BJ (cell line): ENCODE measurements at regions not wholly inside any gene's neighbourhood (a gene's known extent, or its start where the extent isn't known, plus 50 kb on each side); places are given as distances from the start of the nearest gene placed in this dataset.

ENCODE experiments used
- CTCF ChIA-PET: fragments of 350-600 bp; formaldehyde crosslinking; extraction: SDS; loops from one replicate; lab custom pipeline; 2021; ENCODE audit warnings: antibody characterized with exemption, inconsistent platforms; lab: Yijun Ruan, JAX
- POLR2A ChIA-PET: fragments of 300-600 bp; sonication (Branson Sonifier 250); formaldehyde crosslinking; extraction: SDS; loops from one replicate; lab custom pipeline; 2021; ENCODE audit warnings: antibody characterized with exemption; lab: Charles Lee
- DNase-seq: peaks from one replicate; pipeline ENCODE4 v3.0.0-alpha.2; 2011; ENCODE audit warnings: low read depth
- H3K27me3 ChIP-seq: 2 replicates; pipeline ENCODE4 v1.6.0; 2011; ENCODE audit warnings: low read length; ENCODE audit not compliant: control insufficient read depth, insufficient read depth
- H3K36me3 ChIP-seq: 2 replicates; pipeline ENCODE4 v1.5.1; 2011; ENCODE audit warnings: low read length; ENCODE audit not compliant: control insufficient read depth, insufficient read depth
- H3K4me3 ChIP-seq: 2 replicates; pipeline ENCODE4 v1.5.1; 2011; ENCODE audit warnings: low read depth, mild to moderate bottlenecking, control low read depth, low read length
- TF ChIP-seq, protein P1 (sequence below): IDR thresholded peaks from 2 replicates; pipeline ENCODE4 v1.5.1; 2011; ENCODE audit warnings: low read depth, mild to moderate bottlenecking, control low read depth, inconsistent platforms, low read length, moderate library complexity; ENCODE audit not compliant: insufficient read depth

DNA sequence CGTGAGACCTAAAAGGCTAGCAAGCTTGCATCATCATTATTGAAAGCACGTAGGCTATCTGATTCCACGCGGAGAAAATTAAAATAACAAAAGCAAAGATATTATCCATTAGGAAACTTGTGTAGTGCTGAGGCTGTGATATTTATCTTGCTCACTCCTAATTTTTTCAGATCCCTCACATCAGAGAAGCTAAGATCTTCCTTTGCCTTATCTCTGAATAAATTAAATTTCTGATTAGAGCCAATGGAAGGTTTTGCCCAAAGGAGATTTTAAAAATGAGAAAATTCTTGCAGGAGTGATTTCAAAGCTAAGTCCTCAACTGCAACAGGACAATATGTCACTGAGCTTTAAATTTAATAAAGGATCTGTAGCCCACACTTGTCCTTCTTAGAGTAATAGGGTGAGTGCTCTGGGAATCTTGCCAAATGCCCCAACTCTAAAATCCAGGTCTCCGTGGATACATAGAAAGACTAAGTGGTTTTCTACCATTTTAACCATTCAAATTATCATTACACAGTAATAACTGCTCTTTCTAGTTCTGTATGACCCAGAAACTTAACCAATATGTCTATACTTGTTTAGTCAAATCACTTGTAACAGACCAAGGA, 295.0 kb downstream of the CAAP1 start:
- Histone ChIP-seq H3K36me3 (no peaks in the 10 kb centered on the region), H3K4me3 (no peak overlapping the region), H3K27me3 (no peaks in the 10 kb centered on the region)
- ChIA-PET CTCF (no interaction called here), POLR2A (no interaction called here)
- no peak for DNase-seq
- TF ChIP-seq, protein P1, sequence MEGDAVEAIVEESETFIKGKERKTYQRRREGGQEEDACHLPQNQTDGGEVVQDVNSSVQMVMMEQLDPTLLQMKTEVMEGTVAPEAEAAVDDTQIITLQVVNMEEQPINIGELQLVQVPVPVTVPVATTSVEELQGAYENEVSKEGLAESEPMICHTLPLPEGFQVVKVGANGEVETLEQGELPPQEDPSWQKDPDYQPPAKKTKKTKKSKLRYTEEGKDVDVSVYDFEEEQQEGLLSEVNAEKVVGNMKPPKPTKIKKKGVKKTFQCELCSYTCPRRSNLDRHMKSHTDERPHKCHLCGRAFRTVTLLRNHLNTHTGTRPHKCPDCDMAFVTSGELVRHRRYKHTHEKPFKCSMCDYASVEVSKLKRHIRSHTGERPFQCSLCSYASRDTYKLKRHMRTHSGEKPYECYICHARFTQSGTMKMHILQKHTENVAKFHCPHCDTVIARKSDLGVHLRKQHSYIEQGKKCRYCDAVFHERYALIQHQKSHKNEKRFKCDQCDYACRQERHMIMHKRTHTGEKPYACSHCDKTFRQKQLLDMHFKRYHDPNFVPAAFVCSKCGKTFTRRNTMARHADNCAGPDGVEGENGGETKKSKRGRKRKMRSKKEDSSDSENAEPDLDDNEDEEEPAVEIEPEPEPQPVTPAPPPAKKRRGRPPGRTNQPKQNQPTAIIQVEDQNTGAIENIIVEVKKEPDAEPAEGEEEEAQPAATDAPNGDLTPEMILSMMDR: no peak

DNA sequence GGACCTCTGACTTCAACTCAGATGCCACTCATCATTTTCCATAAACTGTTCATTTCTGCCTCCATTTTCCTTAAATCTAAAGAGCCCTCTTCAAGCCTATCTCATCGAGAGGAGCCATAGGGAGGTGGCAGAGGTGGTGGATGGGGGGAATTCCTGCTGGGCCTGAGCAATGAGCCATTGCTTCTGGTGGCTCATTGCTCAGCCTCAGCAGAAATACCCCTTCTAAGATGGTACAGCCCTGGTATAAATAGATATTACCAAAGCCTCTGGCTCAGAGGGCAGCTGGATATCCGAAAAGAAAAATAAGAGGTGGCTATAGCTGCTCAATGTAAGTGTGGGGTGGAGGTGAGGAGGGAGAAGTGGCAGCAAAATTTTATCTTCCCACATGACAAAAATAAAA, 313.5 kb downstream of the CAAP1 start:
- POLR2A ChIA-PET: no interaction called here
- no peaks in the 10 kb centered on the region for H3K27me3 ChIP-seq
- CTCF ChIA-PET: interaction anchor here (0.8 kb wide), 1 partner anchor 627 kb away, joined by 3 read pairs; no protein-coding TSS in a partner anchor

DNA sequence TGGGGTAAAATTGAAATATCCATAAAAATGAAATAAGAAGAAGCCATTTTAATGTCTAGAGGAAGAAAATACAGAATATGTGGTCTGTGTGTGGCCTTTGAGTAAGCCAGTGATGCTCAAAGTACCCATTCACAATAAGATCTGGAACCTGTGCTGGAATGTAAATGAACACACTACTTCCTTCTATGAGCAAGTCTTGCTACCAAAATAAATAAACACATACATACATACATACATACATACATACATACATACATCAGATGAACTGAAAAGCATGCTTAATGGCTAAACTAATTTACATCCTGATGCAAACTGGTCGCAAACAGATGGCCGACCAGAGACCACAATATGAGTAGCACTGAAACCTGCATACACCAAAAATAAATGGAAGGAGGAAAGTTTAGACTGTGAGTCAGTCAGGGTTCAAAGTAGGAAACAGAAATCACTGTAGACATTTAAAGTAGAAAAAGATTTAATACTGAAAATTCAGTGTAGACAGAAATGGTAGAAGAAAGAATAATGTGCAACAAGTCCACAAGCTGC, 317.6 kb downstream of the CAAP1 start:
- ChIA-PET CTCF (no interaction called here), POLR2A (no interaction called here)
- Histone ChIP-seq H3K36me3 (no peaks in the 10 kb centered on the region), H3K27me3 (no peaks in the 10 kb centered on the region), H3K4me3 (no peak overlapping the region)
- TF ChIP-seq, protein P1: no peak
- DNase-seq: no peak

More for the DNA sequence above, 313.5 kb downstream of the CAAP1 start:
- Histone ChIP-seq H3K4me3 (no peak overlapping the region), H3K36me3 (no peaks in the 10 kb centered on the region)
- no peak for DNase-seq
- TF ChIP-seq, protein P1: no peak

DNA sequence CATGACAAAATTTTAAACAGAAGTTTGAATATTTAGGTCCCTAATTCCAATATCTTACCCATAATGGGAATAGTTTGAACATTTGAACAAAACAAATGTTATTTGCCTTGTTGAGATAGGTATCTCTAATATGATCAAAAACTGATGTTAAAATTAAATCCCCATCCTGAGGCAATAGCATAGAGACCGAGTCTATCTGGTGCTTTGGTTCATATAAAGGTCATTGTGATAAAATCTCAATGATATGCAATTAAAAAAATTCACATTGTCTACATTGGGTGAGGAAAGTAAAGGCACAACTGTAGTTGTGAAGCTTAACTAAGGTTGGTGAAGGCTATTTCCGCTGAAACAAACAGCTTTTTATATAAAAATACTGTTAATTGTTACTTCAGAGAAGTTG, 318.3 kb downstream of the CAAP1 start:
- TF ChIP-seq, protein P1: no peak
- H3K4me3 ChIP-seq: no peak overlapping the region
- no peaks in the 10 kb centered on the region for H3K36me3 ChIP-seq
- no peaks in the 10 kb centered on the region for H3K27me3 ChIP-seq
- CTCF ChIA-PET: no interaction called here
- DNase-seq: no peak
- POLR2A ChIA-PET: no interaction called here

DNA sequence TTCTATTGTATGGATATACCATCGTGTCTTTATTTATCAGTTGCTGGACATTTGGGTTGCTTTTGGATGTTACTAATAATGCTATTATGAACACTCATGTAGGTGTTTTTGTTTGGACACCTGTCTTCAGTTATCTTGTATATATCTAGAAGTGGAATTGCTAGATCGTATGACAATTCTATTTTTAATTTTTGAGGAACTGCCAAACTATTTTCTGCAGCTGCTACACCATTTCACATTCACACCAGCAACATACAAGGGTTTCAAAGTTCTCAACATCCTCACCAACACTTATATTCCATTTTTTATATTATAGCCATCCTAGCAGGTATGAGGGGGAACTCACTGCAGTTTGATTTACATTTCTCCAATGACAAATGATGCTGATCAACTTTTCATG, 324.6 kb downstream of the CAAP1 start:
- no peak overlapping the region for H3K4me3 ChIP-seq
- CTCF ChIA-PET: no interaction called here
- DNase-seq: no peak
- no peaks in the 10 kb centered on the region for H3K36me3 ChIP-seq
- H3K27me3 ChIP-seq: no peaks in the 10 kb centered on the region
- TF ChIP-seq, protein P1: no peak
- POLR2A ChIA-PET: no interaction called here
